DMS 273 (cell line): ENCODE measurements at regions not wholly inside any gene's neighbourhood (a gene's known extent, or its start where the extent isn't known, plus 50 kb on each side); places are given as distances from the start of the nearest gene placed in this dataset.

Experiments used
- DNase-seq: peaks from one replicate; lab custom pipeline; 2025; ENCODE audit not compliant: unreplicated experiment; lab: John Stamatoyannopoulos, UW

DNA sequence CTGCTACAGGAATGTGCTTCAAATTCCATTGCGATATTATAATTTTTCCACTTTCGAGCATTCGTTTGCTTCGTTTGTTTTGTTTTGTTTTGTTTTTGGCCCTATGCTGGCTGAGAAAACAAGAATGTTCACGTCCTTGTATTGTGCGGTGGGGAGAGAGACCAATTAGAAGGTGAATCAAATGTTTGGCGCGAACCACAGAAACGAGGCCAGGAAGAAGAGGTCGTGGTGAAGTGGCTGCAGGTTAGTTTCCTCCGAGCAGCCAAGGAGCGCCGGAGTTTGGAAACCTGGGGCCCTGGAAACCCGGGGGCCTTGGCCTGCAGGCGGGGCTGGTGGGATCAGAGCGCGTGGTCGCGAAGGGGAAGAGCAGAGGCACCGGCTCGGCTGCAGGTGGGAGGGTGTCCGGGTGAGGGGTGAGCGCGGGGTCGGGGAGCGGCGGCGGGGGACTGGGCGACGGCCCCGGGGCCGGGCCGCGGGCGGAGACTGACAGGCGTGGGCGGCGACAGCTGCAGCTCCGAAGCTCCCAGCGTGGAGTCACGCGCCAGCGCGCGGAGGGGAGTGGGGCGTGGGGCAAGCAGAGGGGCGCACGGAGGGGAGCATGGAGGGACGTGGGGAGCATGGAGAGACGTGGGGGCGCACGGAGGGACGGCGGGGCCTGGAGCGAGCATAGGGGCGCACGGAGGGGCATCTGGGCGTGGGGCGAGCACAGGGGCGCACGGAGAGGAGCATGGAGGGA is 141.5 kb upstream of the PDE10A start:
- DNase-seq, result no peak

DNA sequence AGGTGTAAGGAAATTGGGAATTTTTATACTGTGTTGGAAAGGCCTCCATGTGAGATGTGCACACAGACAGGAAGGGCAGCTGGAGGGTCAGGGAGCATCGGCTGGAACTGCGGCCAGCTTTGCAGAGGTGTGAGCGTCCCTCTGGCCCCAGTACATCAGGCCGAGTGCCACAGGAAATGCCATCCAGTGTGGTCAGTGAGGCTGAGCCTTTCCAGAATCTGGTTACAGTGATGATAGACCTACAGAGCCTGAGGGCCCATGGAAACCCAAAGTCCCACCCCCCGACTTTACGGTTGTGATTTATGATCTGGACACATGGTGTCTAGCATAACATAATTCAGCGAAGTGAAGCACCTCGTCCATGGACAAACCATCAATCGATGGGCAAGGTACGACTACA is 137.3 kb upstream of the PDE10A start:
- DNase-seq, result no peak

DNA sequence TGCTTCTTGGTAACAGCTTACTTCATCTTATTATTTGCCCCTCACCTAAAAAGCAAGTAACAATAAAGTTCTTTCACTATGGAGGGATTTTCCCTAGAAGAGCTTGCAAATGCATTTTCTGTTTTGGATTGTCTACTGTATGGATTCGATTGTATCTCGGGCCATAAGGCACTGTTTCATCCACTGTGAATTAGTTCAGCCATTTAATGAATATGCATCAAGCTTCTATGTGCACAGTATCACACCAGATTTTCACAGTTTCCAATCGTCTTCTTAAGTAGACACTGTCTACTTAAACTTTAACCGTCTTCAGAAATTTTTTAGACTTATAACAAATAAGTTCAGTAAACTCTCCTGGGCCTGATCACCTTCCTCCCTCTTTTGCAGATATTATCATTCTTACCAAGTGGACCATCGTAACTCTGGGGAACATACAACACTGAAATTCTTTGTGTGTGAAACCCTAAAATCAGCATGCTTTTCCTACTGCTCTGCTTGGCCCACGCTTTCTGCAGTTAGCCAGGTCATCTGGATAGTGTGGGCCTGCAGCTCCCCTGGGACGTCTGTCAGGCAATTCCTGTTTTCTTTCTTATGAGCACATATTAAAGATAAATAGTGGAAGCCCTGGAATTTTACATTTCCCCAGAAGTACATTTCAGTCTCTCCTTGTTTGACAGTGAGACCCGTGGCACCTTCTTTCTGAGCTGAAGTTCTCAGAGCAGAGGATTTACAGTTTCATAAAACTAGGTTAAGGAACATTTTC is 136.5 kb upstream of the PDE10A start:
- no peak for DNase-seq

DNA sequence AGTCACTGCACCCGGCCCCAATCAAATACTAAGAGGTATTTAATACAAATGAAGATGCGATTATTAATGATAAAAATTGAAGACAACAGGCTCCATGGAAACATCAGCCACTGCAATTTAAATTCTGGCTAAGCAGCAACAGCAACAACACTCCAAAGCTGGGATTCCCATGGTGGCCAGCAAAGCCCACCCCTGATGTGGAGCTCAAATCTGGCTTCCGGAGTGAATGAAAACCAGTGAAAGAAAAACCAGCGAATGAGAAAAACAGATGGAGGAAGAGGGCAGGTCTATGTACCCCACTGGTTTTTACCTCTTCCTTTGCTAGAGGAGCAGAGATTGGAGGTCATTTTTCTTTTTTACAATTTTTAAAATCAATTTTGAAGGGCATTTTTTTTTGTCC is 135.9 kb upstream of the PDE10A start:
- no peak for DNase-seq

DNA sequence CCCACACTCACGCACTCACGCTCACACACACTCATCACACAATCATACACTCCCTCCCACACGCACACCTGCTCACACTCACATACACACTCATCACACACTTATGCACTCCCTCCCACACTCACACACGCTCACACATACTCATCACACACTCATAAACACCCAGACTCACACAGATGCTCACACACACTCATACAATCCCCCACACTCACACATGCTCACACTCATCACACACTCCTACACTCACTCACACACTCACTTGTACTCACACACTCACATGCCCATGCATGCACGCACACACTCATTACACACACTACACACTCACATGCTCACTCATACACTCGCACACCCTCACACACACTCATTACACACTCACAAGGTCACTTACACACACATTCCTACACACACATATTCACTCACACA is 131.1 kb upstream of the PDE10A start:
- DNase-seq, result no peak

DNA sequence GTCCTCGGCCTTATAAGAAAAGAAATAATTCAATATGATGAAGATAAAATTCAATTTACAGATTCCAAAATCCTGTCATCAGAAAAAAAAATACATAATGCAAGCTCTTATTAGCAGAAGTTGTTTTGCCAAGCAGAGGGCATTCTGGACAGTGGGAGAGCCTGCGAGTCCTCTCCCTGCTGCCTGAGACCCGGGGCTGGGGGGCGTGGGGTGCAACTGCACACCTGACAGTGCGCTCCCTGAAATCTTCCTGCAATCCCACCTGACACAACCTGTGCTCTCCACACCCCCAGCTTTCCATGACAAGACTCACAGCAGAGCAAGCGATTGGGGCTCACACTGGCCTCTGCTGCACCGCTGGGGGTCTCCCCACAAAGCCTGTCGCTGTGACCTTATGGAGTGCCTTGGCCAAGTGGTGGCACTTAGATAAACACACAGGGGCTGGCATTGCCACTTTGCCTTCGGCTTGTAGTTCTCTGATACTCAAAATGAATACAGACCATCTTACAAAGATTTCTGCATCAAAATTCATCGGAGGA is 130.3 kb upstream of the PDE10A start:
- DNase-seq, result no peak

DNA sequence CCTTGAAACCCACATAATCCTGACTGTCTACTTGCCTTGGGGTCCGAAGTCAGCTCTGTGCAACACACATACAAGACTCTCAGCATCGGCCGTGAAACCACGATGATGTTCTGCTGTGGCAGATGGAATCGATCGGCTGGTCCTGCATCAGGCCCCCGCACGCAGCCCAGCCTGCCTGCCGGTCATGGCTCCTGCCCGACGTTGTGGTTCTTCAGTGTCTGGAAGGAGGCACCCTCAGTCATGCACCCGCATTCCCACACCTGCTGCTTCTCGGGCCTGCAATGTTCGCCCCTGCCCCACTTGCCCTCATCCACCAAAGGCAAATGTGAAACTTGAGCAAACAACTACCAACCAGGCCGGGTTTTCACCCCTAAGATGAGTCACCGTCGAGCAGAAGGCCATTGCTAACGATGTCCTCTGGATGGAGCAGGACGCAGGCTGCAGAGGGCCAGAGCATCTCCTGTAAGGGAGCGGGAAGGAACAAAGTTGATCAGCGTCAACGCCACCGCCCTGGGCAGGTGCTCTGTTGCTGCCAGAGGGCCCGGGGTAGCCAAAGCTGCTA is 128.9 kb upstream of the PDE10A start:
- DNase-seq, result no peak

DNA sequence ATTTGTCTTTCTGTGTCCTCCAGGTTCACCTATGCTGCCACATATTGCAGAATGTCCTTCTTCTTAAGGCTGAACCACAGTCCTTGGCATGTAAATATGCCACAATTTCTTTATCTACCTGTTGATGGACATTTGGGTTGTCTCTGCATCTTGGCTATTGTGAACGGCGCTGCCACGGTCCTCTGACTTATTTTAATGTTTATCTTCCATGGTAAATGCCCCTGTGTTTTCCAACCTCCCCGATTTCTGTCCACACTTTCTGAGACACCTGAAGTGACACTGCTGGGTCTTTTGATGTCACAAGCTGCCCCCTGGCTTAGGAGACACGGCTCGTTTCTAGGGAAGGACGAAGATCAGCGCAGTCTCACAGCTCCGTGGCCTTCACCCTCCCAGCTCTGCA is 128.3 kb upstream of the PDE10A start:
- no peak for DNase-seq

DNA sequence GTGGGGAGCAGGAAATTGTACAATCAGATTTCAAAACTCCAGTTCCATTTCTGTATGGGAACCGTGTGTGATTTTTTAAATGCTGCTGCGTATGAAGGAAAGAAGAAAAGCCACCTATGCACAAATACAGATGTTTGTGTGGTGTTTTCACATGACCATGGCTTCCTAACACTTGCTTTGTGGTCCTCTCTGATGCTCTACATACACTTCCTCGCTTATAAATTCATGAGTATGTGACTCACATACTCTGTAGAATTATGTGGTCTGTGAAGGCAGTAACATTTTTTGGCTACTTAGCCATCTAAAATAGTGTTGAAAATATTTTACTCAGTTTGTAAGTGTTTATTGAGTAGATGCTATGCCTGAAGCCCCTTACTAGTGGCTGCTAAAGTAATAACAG is 119.8 kb upstream of the PDE10A start:
- DNase-seq, result no peak

DNA sequence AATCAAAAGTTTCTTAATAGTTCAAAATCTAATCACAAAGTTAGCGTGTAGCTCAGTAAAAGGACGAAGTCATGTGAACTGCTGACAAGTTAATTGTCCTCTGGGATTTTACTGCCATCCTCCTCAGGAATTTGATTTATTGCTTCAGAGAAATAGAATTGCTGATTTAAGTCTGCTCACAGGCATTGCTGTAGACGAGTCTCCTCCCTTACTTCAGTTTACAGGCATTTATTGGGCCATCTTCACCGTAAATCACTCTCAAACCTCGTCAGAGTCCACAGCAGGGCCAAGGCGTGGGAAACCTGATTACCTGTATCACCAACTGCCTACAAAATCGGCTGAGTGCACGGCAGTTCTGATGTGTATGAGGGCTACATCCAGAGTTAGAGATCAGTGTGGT is 119.1 kb upstream of the PDE10A start:
- no peak for DNase-seq

DNA sequence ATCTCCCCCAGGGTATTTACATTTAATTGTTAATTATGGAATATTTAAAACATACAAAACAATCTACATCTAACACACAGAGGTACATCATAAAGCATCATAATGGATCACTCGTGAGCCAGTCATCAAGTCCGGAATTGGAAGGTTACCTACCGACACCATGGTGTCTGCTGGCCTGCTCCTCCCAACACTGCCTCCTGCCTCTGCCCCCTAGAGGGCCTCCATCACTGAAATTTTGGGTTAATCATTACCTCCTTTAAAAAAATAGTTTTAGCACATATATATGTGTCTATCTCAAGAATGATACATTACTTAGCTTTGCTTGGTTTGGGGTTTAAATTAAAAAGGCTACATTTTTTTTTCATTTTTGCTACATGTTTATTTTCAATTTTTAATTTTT is 114.6 kb upstream of the PDE10A start:
- DNase-seq, result no peak

DNA sequence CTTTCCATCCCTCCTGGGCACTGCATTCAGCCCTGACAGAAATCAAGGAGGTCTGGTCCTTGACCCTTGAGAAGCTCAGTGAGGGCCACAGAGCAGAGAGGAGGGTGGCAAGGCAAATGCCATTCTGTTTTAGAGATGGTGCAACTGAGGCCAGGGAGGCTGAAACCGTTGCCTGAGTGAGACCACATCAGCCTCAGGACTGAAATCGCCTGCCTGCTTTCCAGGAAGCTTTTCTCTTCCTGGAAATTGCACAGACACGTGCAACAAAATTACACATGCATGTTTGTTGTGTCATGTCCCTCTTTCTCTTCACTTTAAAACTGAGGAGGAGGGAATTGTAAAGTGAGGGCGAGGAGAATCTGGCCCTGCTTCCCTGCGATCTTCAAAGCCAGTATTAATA is 113.7 kb upstream of the PDE10A start:
- DNase-seq, result no peak

DNA sequence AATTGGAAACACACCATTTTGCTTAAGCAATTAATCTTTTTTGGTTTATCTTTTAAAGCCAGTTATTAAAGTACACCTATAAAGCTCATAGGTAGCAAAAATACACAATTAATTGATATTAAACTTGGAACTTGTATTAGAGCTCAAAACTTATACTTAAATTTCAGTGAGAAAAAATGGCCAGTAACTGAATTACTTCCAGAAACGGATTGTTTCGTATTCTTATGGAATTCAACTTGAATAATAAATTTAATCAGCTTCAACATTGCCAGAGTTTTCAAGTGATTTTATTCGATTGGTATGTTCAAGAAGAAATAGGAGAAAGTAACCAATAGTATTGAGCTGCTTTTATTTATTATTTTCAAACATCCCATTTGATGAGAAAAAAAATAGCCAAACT is 112.7 kb upstream of the PDE10A start:
- no peak for DNase-seq

DNA sequence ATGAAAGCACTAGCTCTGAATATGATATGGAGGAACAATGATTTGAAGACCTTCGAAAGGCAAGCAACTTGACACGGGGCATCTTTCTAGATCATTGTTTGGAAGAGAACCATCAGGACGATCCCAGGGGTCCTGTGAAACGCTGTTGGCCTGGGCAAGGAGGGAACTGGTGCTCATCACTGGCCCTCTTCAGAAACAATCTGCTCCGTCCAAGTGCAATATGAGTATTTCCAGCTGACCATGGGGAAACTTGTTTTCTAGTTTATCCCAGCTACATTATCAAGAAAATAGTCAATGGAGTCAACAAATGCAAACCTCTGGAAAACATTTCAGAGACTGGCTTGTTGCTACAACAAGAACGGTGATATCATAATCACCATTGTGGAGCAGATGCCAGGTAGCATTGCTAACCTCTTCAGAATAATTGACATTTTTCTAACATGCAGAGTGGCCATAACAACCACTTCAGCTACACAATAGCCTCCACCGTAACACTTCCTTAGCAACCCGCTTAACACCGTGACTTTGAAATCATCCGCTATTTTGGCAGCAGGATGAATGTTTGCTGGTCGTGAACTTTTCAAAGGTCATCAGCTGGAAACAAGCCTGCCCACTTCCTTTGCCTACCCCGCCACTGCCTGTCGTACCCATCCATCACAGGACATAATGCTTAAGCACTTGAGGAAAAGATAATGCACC is 112.0 kb upstream of the PDE10A start:
- DNase-seq, result peak; percentile 3

DNA sequence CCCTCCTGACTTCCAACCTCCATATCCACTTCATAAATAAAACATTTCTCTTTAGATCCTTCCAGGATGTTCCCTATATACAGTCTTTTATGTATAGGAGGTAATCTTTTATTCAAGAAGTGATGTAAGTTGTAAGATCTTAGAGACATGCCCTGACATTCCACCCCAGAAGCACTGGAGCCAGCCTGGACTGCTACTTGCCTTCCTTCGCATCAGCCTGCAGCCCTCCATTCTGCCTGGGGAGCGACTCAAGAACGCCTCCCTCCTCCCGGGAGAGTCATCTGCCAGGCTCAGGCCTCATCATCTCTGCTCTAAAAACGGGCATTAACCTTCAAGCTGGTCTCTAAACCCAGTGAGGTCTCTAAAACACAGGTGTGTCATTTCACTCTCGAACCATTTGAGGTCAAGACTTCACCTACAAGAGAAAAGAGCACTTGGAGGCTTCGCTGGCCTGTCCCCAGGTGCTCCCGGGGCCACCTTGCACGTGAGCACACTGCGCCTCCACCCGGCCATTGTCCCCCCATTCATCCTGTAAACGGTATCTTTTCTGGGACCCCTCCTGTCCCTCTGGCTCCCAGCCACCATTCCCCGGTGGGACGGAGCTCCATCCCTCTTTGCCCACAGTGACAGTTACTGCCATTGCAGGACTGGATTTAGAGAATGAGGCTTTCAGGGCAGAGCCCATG is 107.5 kb upstream of the PDE10A start:
- no peak for DNase-seq

DNA sequence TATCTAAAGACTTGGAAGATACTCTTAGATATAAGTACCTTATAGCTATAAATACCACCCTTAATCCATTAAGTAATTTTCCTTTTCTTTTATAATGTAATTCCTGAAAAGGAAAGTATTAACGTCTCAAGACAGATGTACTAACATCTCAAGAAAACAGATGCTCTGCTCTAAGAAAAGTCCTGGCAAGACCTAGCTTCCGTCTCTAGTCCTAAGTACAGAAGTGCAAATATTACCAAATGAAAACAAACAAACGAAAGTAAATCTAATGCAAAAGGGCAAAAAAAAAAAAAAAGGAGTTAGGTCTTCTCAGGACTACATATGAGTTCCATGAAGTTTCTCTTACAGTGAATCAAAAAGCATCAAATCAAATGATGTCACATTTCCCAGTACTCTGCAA is 106.8 kb upstream of the PDE10A start:
- no peak for DNase-seq

DNA sequence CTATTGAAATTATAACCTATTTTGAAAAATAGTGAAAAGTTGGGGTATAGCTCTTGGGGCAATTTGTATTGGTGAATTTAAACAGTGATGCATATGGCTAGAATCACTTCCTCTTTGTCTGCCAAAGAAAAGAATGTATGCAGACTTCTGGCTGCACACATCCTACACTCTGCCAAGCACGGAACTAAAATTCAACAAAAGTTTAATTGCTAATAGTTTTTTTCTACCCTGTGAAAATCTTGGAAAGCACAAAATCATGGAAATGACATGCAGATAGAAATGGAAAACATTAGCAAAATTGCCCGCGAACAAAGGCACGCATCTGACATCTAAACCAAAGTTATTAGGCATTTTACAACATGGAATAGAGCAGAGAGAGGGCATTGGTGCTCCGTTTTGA is 106.4 kb upstream of the PDE10A start:
- no peak for DNase-seq

DNA sequence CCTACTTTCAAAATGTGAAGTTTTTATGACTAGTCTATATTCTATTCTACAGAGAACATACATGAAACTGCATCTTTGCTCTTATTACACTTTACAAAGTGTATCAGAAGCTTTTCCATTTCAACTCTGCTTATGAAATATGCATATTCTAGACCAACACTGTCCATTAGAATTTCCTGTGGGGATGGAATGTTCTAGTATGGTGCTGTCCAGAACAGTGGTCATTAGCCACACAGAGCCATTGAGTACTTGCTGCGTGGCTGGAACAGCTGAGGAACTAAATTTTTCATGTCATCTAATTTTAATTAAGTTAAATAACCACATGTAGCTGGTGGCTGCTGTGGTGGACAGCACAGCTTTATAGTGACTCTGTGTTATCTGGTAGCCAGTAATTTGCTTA is 105.9 kb upstream of the PDE10A start:
- DNase-seq, result no peak

DNA sequence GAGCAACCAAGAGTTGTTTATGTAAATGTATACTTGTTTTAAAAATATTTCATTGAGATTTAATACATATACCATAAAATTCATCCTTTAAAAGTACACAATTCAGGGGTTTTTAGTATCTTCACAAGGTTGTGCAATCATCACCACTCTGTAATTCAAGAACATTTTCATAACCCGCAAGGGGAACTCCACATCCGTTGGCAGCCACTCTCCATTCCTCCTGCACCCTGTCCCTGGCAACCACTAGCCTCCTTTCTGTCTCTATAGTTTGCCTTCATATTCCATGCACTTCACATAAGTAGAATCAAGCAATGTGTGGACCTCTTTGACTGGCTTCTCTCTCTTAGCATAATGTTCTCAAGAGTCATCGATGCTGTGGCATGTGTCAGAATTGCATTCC is 104.2 kb upstream of the PDE10A start:
- DNase-seq, result no peak

DNA sequence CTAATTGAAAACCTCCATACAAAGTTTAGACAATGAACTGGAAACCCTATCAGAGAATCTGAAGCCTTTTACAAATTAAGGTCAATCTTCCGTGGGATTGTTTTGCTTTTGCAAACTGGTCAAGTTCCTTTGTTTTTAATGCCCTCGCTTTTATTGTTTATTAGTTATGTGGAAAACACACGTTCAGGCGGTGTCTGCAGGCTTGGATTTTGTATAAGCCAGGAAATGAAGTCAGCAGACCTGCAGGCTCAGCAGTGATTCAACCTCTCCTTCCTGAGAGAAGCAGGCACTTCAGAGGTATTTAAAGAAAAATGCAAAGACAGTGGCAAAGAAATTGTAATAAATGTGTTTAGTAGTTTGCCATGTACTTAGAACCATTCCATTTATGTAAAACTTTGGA is 103.4 kb upstream of the PDE10A start:
- no peak for DNase-seq

DNA sequence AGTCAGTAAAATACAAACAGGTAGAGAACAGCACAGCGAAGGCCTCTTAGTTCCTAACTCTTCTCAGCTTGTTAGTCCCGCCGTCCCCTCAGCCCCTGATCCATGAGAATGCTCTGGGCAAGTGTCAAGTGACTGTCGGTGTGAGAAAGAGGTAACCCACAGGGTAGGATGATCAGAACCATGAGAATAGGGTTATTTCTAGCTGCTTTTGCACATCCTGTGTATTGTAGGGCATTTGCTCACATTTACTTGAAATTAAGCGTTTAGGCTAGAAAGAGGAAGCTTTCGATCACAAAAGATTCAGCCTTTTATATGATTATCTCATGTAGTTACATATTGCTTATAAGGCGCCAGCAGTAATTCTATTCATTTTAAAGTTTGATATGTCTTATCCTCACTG is 103.0 kb upstream of the PDE10A start:
- no peak for DNase-seq
